MM.1S (cell line): ENCODE measurements at regions not wholly inside any gene's neighbourhood (a gene's known extent, or its start where the extent isn't known, plus 50 kb on each side); places are given as distances from the start of the nearest gene placed in this dataset.

Source experiments
- DNase-seq: peaks from one replicate; pipeline ENCODE4 v3.0.0-alpha.2; 2015
- H2AFZ ChIP-seq: fragments of 300-600 bp; sonication (generic); 2 replicates; pipeline ENCODE4 v1.6.0; 2016; ENCODE audit warnings: antibody characterized with exemption, low read length
- H3F3A ChIP-seq: fragments of 300-600 bp; sonication (generic); 2 replicates; pipeline ENCODE4 v1.6.1; 2016; ENCODE audit warnings: mild to moderate bottlenecking, antibody characterized with exemption, low read length, moderate library complexity, mixed read lengths; ENCODE audit not compliant: insufficient read depth
- H3K27ac ChIP-seq: fragments of 300-600 bp; sonication (generic); 2 replicates; pipeline ENCODE4 v1.5.1; 2016; ENCODE audit warnings: mild to moderate bottlenecking, low read length
- H3K27me3 ChIP-seq: fragments of 300-600 bp; sonication (generic); replicated peaks from 2 replicates; pipeline ENCODE4 v1.6.0; 2016; ENCODE audit warnings: low read length; ENCODE audit not compliant: insufficient read depth
- H3K36me3 ChIP-seq: fragments of 300-600 bp; sonication (generic); replicated peaks from 2 replicates; pipeline ENCODE4 v1.6.1; 2016; ENCODE audit warnings: mild to moderate bottlenecking, low read length, mixed read lengths; ENCODE audit not compliant: insufficient read depth
- H3K4me1 ChIP-seq: fragments of 300-600 bp; sonication (generic); 2 replicates; pipeline ENCODE4 v1.6.1; 2016; ENCODE audit warnings: low read length, mixed read lengths
- H3K4me2 ChIP-seq: fragments of 300-600 bp; sonication (generic); 2 replicates; pipeline ENCODE4 v1.6.0; 2016; ENCODE audit warnings: low read depth, low read length
- H3K4me3 ChIP-seq: fragments of 300-600 bp; sonication (generic); 2 replicates; pipeline ENCODE4 v1.5.1; 2016; ENCODE audit warnings: low read length, mixed read lengths
- H3K79me2 ChIP-seq: fragments of 300-600 bp; sonication (generic); 2 replicates; pipeline ENCODE4 v1.6.1; 2016; ENCODE audit warnings: mixed run types, low read length, mixed read lengths
- H3K9ac ChIP-seq: fragments of 300-600 bp; sonication (generic); 2 replicates; pipeline ENCODE4 v1.6.1; 2016; ENCODE audit warnings: low read length, mixed read lengths
- H3K9me2 ChIP-seq: fragments of 300-600 bp; sonication (generic); replicated peaks from 2 replicates; pipeline ENCODE4 v1.6.1; 2016; ENCODE audit warnings: mild to moderate bottlenecking, low read length, mixed read lengths; ENCODE audit not compliant: insufficient read depth
- H3K9me3 ChIP-seq: fragments of 300-600 bp; sonication (generic); replicated peaks from 2 replicates; pipeline ENCODE4 v1.6.1; 2016; ENCODE audit warnings: mild to moderate bottlenecking, low read length, mixed read lengths; ENCODE audit not compliant: insufficient read depth
- H4K20me1 ChIP-seq: fragments of 300-600 bp; sonication (generic); 2 replicates; pipeline ENCODE4 v1.6.1; 2016; ENCODE audit warnings: mild to moderate bottlenecking, low read length, moderate library complexity, mixed read lengths; ENCODE audit not compliant: insufficient read depth
- CTCF ChIP-seq: fragments of 300-600 bp; sonication (generic); IDR thresholded peaks from 2 replicates; pipeline ENCODE4 v1.5.1; 2016; ENCODE audit warnings: antibody characterized with exemption, low read length, mixed read lengths
- EZH2 ChIP-seq: fragments of 300-600 bp; sonication (generic); optimal IDR thresholded peaks from 2 replicates; pipeline ENCODE3; 2017; ENCODE audit warnings: low read depth, mild to moderate bottlenecking, antibody characterized with exemption, low read length, mixed read lengths
- EZH2phosphoT487 ChIP-seq: fragments of 300-600 bp; sonication (generic); IDR thresholded peaks from 2 replicates; pipeline ENCODE4 v1.6.1; 2018; ENCODE audit warnings: antibody characterized with exemption, low read length

GRCh38 chr14:55761651-55762050 lies 181.6 kb downstream of the KTN1 start:
- no peaks in the 10 kb centered on the region for H3K4me1 ChIP-seq
- DNase-seq, result no peak
- H3K27ac ChIP-seq, result no peak overlapping the region
- no peaks in the 10 kb centered on the region for H3K79me2 ChIP-seq
- H2AFZ ChIP-seq, result no peak overlapping the region
- no peak overlapping the region for H3K4me3 ChIP-seq
- H3K36me3 ChIP-seq, result no peaks in the 10 kb centered on the region
- H4K20me1 ChIP-seq, result no peaks in the 10 kb centered on the region
- TF ChIP-seq CTCF (no peak), EZH2 (no peak), EZH2phosphoT487 (no peak)
- H3K9me2 ChIP-seq, result no peaks in the 10 kb centered on the region
- H3K27me3 ChIP-seq, result no peaks in the 10 kb centered on the region
- H3K4me2 ChIP-seq, result no peak overlapping the region
- no peaks in the 10 kb centered on the region for H3F3A ChIP-seq
- H3K9ac ChIP-seq, result no peak overlapping the region
- H3K9me3 ChIP-seq, result no peaks in the 10 kb centered on the region

DNA sequence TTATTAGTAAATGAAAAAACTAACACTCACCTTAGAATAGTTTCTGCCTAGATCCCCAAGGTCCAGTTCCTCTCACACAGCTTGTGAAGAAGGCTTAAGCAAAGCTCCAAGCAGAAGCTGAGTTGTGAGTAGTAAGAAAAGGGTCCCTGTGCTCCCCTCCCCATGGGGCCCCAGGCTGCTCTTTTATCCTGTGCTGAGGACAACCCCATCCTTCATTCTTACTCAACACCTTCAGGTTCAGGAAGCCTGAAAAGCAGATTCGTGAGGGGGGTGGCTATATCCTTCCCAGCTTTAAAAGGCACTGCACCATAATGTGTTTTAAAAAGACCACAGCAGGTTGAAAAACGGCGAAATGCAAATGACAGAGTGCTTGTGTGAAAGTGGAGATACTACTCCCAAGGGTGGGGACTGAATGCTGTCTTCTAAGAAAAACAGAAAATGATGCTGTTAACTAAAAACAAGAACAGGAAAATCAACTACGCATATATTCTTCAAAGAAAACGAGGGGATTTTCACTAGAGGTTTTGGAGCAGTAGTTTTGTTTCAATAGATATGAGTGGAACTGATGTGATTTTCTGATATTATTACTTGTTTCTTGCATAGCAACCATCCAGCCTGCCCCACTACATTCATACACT lies 182.7 kb downstream of the KTN1 start:
- H2AFZ ChIP-seq, result no peak overlapping the region
- H3K4me2 ChIP-seq, result no peak overlapping the region
- no peaks in the 10 kb centered on the region for H4K20me1 ChIP-seq
- H3K9ac ChIP-seq, result no peak overlapping the region
- H3K4me1 ChIP-seq, result no peaks in the 10 kb centered on the region
- no peaks in the 10 kb centered on the region for H3K27me3 ChIP-seq
- H3K79me2 ChIP-seq, result no peaks in the 10 kb centered on the region
- no peak overlapping the region for H3K27ac ChIP-seq
- no peak for DNase-seq
- no peaks in the 10 kb centered on the region for H3K36me3 ChIP-seq
- H3K9me3 ChIP-seq, result no peaks in the 10 kb centered on the region
- no peak overlapping the region for H3K4me3 ChIP-seq
- H3K9me2 ChIP-seq, result no peaks in the 10 kb centered on the region
- TF ChIP-seq EZH2phosphoT487 (no peak), EZH2 (no peak), CTCF (no peak)
- no peaks in the 10 kb centered on the region for H3F3A ChIP-seq

- Histone ChIP-seq H3K79me2 (no peaks in the 10 kb centered on the region), H3K4me2 (no peak overlapping the region), H3K4me1 (no peaks in the 10 kb centered on the region), H3F3A (no peaks in the 10 kb centered on the region), H4K20me1 (no peaks in the 10 kb centered on the region), H3K9ac (no peak overlapping the region), H3K9me2 (no peaks in the 10 kb centered on the region), H3K27me3 (no peaks in the 10 kb centered on the region), H3K9me3 (no peaks in the 10 kb centered on the region), H2AFZ (no peak overlapping the region), H3K27ac (no peak overlapping the region), H3K36me3 (no peaks in the 10 kb centered on the region), H3K4me3 (no peak overlapping the region)
- no peak for DNase-seq
- TF ChIP-seq EZH2phosphoT487 (no peak), CTCF (no peak)
These were observed 184.8 kb downstream of the KTN1 start for GRCh38 chr14:55764784-55765183.
